NCI-H774 (cell line): ENCODE measurements at regions not wholly inside any gene's neighbourhood (a gene's known extent, or its start where the extent isn't known, plus 50 kb on each side); places are given as distances from the start of the nearest gene placed in this dataset.

Source experiments
- DNase-seq: peaks from one replicate; lab custom pipeline; 2025; lab: John Stamatoyannopoulos, UW

DNA sequence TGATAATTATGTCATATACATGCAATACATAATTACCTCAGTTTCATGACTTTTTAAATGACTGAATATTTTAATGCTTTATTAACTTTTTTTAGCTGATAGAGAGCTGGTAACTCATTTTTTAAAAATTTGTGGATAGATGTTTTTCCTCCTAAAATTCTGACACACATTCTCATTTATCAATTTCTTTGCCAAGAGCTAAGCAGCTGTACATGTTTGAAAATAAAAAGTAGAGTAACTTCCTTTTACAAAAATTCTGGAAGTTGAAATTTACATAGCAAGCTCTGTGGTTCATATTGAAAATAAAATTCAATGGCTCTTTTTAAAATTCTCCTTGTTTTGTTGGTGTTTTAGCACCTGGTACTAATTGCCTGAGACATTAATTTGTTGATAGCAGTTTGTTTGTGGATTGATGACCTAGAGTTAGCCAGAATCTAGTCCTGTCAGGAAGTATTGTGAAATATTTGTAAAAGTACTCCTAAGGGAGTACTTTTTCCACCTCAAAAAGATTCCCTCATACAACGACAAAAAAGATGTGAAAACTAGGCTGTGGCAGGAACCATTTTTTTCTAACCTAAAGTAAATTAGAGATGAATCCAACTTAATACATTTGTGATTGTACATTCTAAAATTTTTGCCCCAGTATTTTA, 621.8 kb downstream of the BCKDHB start:
- no peak for DNase-seq

- no peak for DNase-seq
Observed at GRCh38 chr6:80725156-80725930, 618.9 kb downstream of the BCKDHB start.

- no peak for DNase-seq
Observed at GRCh38 chr6:80720824-80721223, 614.4 kb downstream of the BCKDHB start.

- no peak for DNase-seq
Observed at GRCh38 chr6:80714513-80714912, 608.0 kb downstream of the BCKDHB start.

GRCh38 chr6:80698459-80698858, 592.0 kb downstream of the BCKDHB start:
- no peak for DNase-seq

DNA sequence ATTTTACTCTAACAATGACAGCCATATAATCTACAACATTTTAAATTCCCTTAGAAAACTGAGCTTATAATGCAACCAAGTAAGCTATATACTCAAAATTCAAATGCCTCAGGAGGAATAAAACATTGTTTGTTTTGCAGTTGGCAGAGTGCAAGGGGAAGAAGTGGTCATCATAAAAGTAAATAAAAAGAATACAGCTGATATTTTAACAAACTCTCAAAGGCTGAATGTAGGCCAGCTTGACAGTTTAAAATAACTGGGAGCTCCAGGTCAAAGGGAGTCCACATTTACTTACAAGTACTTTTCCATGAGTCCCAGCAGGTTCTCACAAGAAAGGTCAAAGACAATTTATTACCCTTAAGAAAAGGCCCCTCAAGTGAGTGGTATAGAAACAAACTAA, 589.8 kb downstream of the BCKDHB start:
- DNase-seq: no peak

DNA sequence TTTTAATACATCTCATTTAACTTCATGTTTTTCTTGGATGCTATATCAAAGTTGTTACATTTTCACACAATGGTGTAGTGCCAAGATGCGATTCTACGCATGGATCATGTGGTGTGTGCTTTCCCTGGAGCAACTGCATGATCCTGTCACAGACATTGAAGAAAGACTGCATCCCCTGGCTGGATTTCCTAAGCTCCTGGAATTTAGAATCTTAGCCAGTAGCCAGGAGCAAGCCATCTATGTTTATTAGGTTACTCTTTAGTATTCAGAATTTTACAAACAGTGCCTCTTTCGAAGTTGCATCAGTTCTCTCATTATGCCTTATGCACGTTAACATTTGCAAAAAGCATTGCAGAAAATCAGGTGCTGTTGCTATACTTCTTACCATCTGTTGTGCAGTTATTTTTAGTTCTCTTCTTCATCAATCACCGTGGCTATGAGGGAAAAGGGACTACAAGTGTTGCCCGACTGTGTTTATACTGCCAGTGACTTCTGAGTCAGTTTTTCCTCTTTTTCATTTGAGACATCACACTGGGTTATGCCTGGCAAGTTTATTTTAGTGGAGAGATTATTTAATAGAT, 584.2 kb downstream of the BCKDHB start:
- DNase-seq: no peak

GRCh38 chr6:80689716-80690395, 583.4 kb downstream of the BCKDHB start:
- no peak for DNase-seq

DNA sequence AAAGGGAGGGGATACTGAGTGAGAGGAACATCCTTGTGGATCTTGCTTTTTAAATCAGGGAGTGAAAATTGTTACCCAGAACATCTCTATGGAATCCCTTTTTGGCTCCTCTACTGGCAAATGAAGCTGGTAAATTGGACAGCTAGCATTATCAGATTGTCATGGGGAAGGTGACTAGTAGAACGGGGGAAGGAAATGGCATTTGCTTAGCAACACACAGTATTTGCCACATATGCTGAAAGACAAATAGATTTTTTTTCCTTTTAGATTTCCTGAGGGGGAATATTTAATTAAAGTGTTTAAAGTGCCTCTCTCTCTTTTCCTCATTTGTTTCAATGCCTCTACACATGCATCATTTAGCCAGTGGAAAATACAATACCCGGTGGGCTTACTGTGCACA, 573.5 kb downstream of the BCKDHB start:
- no peak for DNase-seq

DNA sequence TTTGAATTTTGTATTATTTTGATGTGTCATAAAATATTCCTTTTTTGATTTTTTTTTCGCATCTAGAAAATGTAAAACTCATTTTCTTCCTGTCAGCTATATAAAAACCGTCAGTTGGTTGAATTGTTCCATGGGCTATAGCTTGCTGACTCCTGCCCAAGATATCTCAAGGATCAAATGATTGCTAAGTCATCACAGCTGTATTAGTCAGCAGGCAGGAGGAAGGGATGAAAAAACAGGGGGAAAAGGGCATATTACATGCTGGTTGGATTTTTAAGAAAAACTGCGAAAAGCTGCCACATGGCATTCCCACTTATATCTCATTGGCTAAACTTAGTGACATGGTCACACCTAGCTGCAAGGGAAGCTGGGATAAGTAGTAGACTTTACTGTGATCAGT, 569.9 kb downstream of the BCKDHB start:
- DNase-seq: no peak

GRCh38 chr6:80674669-80675068, 568.2 kb downstream of the BCKDHB start:
- no peak for DNase-seq

- DNase-seq: no peak
Observed at GRCh38 chr6:80673367-80673766, 566.9 kb downstream of the BCKDHB start.

DNA sequence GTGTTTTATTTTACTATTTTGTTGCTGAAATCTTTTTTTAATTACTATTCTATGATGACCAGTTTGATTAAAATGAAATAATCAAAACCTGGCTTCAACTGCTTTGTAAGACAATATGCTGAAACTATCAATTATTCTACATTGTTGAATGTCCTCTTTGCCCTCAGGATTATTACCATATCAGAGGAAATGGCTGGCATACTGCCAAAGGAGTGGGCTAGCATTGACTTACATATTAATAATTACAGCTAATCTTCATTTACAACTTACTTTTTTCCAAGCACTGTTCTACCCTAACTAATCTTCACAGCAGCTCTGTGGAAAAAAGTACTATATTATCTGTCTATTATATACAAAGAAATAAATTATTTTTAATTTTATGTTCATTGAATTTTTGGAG, 560.5 kb downstream of the BCKDHB start:
- no peak for DNase-seq

DNA sequence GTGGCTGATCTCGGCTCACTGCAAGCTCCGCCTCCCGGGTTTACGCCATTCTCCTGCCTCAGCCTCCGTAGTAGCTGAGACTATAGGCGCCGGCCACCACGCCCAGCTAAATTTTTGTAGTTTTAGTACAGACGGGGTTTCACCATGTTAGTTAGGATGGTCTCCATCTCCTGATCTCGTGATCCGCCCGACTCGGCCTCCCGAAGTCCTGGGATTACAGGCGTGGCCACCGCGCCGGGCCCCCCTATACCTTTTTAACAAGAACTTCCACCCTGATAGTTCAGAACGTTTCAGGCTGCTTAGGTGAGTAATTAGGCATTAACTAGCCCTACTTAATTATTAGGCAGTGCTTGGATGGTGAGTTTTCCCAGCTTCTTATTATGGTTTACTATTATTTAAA, 552.5 kb downstream of the BCKDHB start:
- DNase-seq: no peak

DNA sequence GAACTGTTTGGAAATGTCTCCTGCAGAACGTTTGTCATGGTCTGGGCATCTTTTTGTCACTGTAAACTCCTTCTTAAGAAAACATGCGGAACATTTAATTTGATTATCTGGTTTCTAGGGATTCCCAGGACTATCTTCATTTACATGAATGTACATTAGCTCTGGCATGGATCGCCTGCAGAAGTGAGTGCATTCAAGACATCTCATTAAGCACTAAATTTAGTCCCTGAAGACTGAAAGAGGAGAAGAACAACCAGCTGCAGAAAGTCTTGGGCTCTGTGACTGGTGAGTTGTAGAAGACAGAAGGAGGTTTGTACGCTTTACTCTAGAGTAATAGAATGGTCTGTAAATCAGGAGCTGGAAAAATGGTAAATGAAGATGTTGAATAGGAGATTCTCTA, 540.7 kb downstream of the BCKDHB start:
- DNase-seq: no peak

DNA sequence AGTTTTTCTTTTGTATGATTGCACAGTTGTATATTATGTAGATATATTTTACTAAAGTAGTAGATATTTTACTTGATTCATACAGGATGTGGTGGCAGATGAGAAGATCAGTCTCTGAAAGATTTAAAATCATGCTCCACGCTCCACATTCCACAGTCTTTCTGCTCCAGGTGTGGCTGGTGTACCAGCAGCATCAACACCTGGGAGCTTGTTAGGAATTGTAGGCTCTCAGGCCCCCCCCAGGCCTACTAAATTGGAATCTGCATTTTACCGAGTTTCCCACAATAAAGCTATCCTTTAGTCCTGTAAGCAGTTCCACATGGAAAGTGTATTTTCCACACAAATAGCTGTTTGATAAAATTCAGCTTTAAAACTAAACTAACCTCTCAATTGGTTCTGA, 537.4 kb downstream of the BCKDHB start:
- DNase-seq: no peak

DNA sequence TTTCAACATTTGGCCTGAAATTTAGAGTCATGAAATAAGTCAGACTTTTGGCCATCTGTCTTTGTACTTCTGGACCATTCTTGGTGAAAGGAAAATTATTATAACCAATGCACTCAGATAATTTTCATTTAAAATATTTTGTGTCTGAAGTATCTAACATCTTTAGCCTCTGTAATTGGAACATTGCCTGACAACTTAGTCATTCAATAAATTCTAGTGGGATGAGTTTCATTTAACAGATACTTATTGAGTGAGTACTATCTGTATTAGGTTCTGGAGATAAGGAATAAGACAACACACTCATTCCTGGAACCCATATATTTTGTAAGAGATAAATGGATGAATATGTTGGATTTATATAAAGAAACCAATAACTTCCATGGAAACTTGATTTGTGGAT, 536.0 kb downstream of the BCKDHB start:
- no peak for DNase-seq

- no peak for DNase-seq
Observed at GRCh38 chr6:80641591-80641990, 535.1 kb downstream of the BCKDHB start.

DNA sequence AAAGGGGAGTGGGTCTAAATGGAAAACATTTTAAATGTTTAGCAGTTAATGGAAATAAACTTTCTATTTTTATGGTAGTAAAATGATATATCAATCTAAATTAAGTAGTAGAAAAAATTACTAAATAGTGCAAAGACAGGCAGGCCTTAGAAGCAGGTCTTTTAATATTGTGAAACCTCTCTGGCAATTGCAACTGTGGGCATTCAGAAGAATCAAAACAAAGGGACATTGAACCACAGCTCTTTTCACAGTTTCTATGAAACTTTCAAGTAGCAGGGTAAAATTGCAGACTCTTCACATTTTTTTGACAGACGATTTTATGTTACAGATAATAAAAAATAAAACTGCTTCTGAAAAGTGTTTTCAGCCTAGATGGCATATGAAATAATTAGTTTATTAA, 533.7 kb downstream of the BCKDHB start:
- DNase-seq: no peak

DNA sequence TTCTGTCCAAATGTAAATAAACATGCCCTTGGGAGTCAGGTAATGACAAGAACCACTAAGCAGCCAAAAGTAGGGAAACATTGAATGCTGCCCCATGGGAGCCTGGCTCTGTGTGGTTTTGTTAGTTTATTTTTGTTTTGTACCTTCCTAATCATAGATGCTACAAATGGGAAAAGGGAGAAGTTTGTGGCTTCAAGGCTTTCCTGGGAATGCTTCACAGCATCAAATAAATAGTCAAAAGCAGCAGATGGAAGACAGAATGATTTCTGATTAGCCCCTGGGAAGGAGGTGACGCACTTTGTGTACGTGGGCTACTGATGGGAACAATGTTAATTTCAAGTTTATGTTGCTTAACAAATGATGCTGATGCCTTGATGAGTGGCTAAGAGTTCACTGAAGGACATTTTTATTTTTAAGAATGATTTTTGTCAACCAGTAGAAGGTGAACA, 532.7 kb downstream of the BCKDHB start:
- DNase-seq: no peak

GRCh38 chr6:80638213-80639055, 532.0 kb downstream of the BCKDHB start:
- peak; percentile 94 for DNase-seq

- DNase-seq: no peak
Observed at GRCh38 chr6:80637312-80637711, 530.8 kb downstream of the BCKDHB start.
